Heart left ventricle (tissue), 16 donors: ENCODE measurements at regions not wholly inside any gene's neighbourhood (a gene's known extent, or its start where the extent isn't known, plus 50 kb on each side); places are given as distances from the start of the nearest gene placed in this dataset.

Experiments used
- ATAC-seq, 4 donors: fragments of 200-7000 bp; cut with Tn5 transposase; one replicate each; pipeline ENCODE4 v1.9.1; 2020 to 2022; ENCODE audit warnings: moderate library complexity in 4 of 4, mild to moderate bottlenecking in 3 of 4, moderate number of reproducible peaks in 1 of 4
- DNase-seq, 5 donors: peaks; one replicate each; pipeline ENCODE4 v3.0.0-alpha.2; 2020
- H3K27ac ChIP-seq, 12 donors: fragments of 200-600 bp; sonication (generic) in 4 of 12; one replicate each; pipeline versions ENCODE4 v1.5.0 to v1.8.0; 2016 to 2022; ENCODE audit warnings: mild to moderate bottlenecking in 2 of 12
- H3K27me3 ChIP-seq, 9 donors: fragments of 200-600 bp; sonication (generic) in 2 of 9; one replicate each; pipeline versions ENCODE4 v1.5.1 to v1.8.0; 2016 to 2022; ENCODE audit warnings: mild to moderate bottlenecking in 3 of 9
- H3K36me3 ChIP-seq, 9 donors: fragments of 200-600 bp; sonication (generic) in 2 of 9; one replicate each; pipeline versions ENCODE4 v1.5.0 to v1.8.0; 2018 to 2022; ENCODE audit warnings: mild to moderate bottlenecking in 2 of 9
- H3K4me1 ChIP-seq, 12 donors: fragments of 200-600 bp; sonication (generic) in 4 of 12; one replicate each; pipeline versions ENCODE4 v1.5.0 to v1.8.0; 2016 to 2022; ENCODE audit warnings: mild to moderate bottlenecking in 3 of 12
- H3K4me3 ChIP-seq, 12 donors: fragments of 200-600 bp; sonication (generic) in 4 of 12; one replicate each; pipeline versions ENCODE4 v1.5.0 to v1.8.0; 2017 to 2022; ENCODE audit warnings: mild to moderate bottlenecking in 9 of 12, moderate library complexity in 4 of 12
- H3K9me3 ChIP-seq, 12 donors: fragments of 200-600 bp; sonication (generic) in 4 of 12; one replicate each; pipeline versions ENCODE4 v1.5.0 to v1.8.0; 2016 to 2022; ENCODE audit warnings: mild to moderate bottlenecking in 1 of 12
- CTCF ChIP-seq, 12 donors: fragments of 200-600 bp; sonication (generic) in 4 of 12; IDR thresholded peaks; one replicate each; pipeline versions ENCODE4 v1.5.0 to v1.8.0; 2018 to 2022; ENCODE audit warnings: antibody characterized with exemption in 12 of 12, mild to moderate bottlenecking in 5 of 12
- POLR2A ChIP-seq, 2 donors: fragments of 450-650 bp; IDR thresholded peaks; one replicate each; pipeline ENCODE4 v1.6.1; 2017; ENCODE audit warnings: antibody characterized with exemption in 2 of 2, mild to moderate bottlenecking in 2 of 2, moderate library complexity in 2 of 2
- WGBS, 4 donors: extraction: QIAGEN DNeasy Blood & Tissue Kit in 2 of 4; methylation state at CpG; one replicate each; pipeline versions ENCODE4 v1.1.5 to v1.1.7; 2013 to 2018; 5-methylcytosine and 5-hydroxymethylcytosine counted together
- intact Hi-C, 10 donors: fragments of 100-400 bp; cut with DNase I; formaldehyde crosslinking; loops; one replicate each; pipeline versions ENCODE4 v1.11.1 to v1.14.2; 2022
- donor health status: ischemic (EF 13 %, LVEDD 7.1; RV severe dilation, severe dysfunction).
- donor health status: healthy with polysubstance abuse.
- donor health status: DM: no; HTN: yes; CAD: no.
- donor health status: DM: no; HTN: no; CAD: no.
- donor health status: ischemic (EF 25% LVEDD 6.9; RV normal size, moderate dysfunction).
- donor health status: ischemic (EF 25% LVEDD 5.7; RV mildly dilated, moderate dysfunction).
- donor health status: healthy.
- donor health status: DM: yes; HTN: yes; CAD: no.
- donor health status: ischemic (EF 35%, LVEDD 5.7; RV mildly dilated, moderate dysfunction).
- donor health status: nonischemic (EF 11% LVEDD 7.7; RV severe dilation, severe dysfunction).
- donor health status: DM: yes; HTN: yes; CAD: no.
- donor health status: PGD.
- donor health status: ischemic (EF 29% LVEDD 5.4; RV normal size, mild dysfunction).
- donor health status: nonischemic (EF 23%, LVEDD 6.1; RV moderate dilation, normal function).

DNA sequence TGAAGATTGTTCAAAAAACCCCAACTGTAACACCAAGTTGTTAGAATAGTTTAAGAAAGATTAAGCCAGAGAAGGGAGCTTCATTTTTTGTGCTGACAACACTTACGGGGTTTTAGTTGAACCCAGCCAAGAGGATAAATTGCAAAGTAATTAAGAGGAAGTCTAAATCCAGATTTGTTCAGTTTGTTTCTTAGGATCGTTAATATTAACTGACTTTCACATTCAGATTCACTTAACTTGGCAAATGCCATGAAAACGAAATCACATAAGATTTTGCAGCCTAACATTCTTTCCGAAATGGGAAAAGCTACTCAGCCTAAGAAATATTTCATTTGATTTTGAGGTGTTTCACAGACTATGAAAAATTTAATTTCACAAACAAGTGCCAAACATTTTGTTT is 511.3 kb downstream of the TRIML1 start:
- no peak overlapping the region for H3K4me3 ChIP-seq
- 73 to 83% (median 82%) methylated on average over 4 of the region's 4 CpGs for WGBS, 4 donors

DNA sequence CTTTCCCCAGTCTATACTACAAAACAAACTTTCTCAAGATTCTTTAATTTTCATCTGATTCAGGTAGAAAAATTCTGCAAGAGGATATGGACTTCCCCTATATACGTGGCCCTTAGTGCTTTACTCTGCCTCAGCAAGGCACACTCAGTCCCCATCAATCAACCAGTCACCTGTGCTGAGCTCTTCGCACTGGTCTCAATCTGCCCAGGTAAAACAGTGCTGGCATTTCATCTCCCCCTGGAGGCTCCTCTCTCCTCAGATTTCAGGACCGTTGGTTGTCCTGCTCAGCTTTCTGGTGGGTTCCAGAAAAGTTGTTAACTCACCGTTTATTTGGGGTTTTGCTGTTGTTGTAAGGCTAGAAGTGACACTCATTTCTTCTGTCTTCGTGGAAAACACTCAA is 518.1 kb downstream of the TRIML1 start:
- intact Hi-C loops, result no loop called here
- ATAC-seq (no peak), DNase-seq (no peak)
- no peaks in the 10 kb centered on the region for H3K36me3 ChIP-seq
- no peak overlapping the region for H3K4me3 ChIP-seq
- 76 to 85% (median 79%) methylated on average over 5 of the region's 5 CpGs for WGBS, 4 donors
- H3K27me3 ChIP-seq, result no peaks in the 10 kb centered on the region
- no peak for TF ChIP-seq CTCF (IDR thresholded peaks at IDR 0.05)
- TF ChIP-seq POLR2A (IDR thresholded peaks at IDR 0.05), result no peak
- no peaks in the 10 kb centered on the region for H3K9me3 ChIP-seq
- H3K27ac ChIP-seq, result no peak overlapping the region
- no peaks in the 10 kb centered on the region for H3K4me1 ChIP-seq

More for the DNA sequence above, 511.3 kb downstream of the TRIML1 start:
- H3K36me3 ChIP-seq, result no peaks in the 10 kb centered on the region
- H3K9me3 ChIP-seq, result no peaks in the 10 kb centered on the region
- no peak overlapping the region for H3K27ac ChIP-seq
- DNase-seq (no peak), ATAC-seq (no peak)
- intact Hi-C loops, result no loop called here
- TF ChIP-seq CTCF (IDR thresholded peaks at IDR 0.05) (no peak), POLR2A (IDR thresholded peaks at IDR 0.05) (no peak)
- no peaks in the 10 kb centered on the region for H3K4me1 ChIP-seq
- no peaks in the 10 kb centered on the region for H3K27me3 ChIP-seq

DNA sequence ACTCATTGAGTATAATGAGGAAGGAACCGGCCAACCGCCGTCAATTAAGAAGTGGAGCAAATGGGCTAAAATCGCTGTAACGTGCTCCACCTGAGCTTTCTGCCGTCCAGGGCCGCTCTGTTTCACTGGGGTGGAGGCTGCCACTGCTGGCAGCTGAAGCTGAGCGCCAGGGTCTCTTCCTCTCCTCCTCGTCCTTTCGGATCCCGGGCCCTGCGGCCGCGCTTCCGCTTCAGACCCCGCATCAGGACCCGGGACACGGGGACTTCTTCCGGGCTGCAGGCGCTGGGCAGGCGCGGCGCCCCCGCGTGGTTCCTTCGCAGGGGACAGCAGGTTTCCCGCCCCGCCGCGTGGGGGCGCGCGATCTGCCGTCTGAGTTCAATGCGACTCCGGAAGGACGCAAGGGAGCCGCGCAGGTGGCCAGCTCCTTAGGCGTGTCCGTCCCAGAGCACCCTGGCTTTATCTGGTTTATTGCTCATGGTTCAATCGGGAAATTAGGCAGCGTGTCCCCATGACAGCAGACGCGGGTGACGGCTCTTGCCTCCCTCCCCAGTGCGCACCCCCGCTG is 519.8 kb downstream of the TRIML1 start:
- Histone ChIP-seq H3K4me3 (no peak overlapping the region), H3K27me3 (no peaks in the 10 kb centered on the region), H3K27ac (no peak overlapping the region), H3K4me1 (no peaks in the 10 kb centered on the region), H3K36me3 (no peaks in the 10 kb centered on the region), H3K9me3 (no peaks in the 10 kb centered on the region)
- ATAC-seq (no peak), DNase-seq (no peak)
- TF ChIP-seq CTCF (IDR thresholded peaks at IDR 0.05) (no peak), POLR2A (IDR thresholded peaks at IDR 0.05) (no peak)
- intact Hi-C loops, result no loop called here
- 84 to 86% (median 85%) methylated on average over 33 to 48 of the region's 48 CpGs for WGBS, 4 donors

DNA sequence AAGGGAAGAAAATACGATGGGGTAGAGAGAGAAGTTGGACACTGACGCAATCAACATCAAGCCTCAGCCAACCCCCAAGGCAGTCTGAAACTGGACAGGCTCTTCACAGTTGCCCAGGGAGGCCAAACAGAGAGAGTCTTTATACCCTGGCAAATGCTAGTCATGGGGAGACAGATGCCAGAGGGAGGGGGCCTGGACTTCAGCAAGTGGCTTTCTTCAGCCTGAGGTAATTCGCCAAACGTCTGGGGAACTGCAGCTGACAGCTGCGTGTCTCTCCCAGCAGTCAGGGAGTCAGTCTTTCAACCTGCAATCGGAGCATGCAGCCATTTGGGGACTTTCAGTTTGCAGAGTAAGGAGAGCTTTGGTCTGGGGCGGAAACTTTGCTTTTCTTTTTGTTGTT is 521.6 kb downstream of the TRIML1 start:
- intact Hi-C loops, result no loop called here
- Histone ChIP-seq H3K27me3 (no peaks in the 10 kb centered on the region), H3K4me1 (no peaks in the 10 kb centered on the region), H3K36me3 (no peaks in the 10 kb centered on the region), H3K4me3 (no peak overlapping the region), H3K9me3 (no peaks in the 10 kb centered on the region), H3K27ac (no peak overlapping the region)
- 68 to 76% (median 75%) methylated on average over 7 of the region's 7 CpGs for WGBS, 4 donors
- ATAC-seq (no peak), DNase-seq (no peak)
- TF ChIP-seq CTCF (IDR thresholded peaks at IDR 0.05) (no peak), POLR2A (IDR thresholded peaks at IDR 0.05) (no peak)
